GM23338 (cell line): ENCODE measurements at regions not wholly inside any gene's neighbourhood (a gene's known extent, or its start where the extent isn't known, plus 50 kb on each side); places are given as distances from the start of the nearest gene placed in this dataset.

Experiments
- EZH2 ChIP-seq: fragments of 200-600 bp; sonication (generic); IDR thresholded peaks from one replicate; pipeline ENCODE4 v1.8.0; 2017; ENCODE audit warnings: antibody characterized with exemption, mild to moderate bottlenecking, low read depth; ENCODE audit not compliant: unreplicated experiment
- TF ChIP-seq, protein P1 (sequence below), 2 experiments: fragments of 200-600 bp in 1 of 2; sonication (generic) in 1 of 2; conservative IDR thresholded peaks; 2 replicates each; pipeline versions ENCODE4 v1.5.1 to v1.6.1; 2016 to 2017; ENCODE audit warnings: antibody characterized with exemption in 2 of 2, low read depth in 2 of 2, mild to moderate bottlenecking in 2 of 2, moderate library complexity in 1 of 2
- TF ChIP-seq, protein P2 (sequence below): IDR thresholded peaks from 2 replicates; pipeline ENCODE4 v1.6.1; 2016; ENCODE audit warnings: antibody characterized with exemption

DNA sequence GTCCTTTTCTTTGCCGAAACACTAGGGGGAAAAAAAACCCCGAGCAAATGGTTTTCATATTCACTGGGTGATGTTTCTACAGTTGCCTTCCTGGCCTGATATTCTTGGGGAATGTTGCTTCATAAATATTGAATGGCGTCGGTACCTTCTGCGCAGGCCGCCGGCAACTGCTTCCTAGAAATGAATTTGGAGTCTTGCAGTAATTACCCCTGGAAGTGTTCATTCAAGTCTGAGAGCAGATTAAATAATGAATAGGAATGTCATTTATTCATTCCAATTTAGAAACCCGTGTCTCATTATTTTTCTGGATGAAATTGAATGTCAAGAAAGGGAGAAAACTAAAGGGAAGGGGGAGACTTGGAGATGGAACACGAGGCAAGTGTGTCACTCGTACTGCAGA lies 179.4 kb upstream of the KCNG1 start:
- TF ChIP-seq, protein P1, sequence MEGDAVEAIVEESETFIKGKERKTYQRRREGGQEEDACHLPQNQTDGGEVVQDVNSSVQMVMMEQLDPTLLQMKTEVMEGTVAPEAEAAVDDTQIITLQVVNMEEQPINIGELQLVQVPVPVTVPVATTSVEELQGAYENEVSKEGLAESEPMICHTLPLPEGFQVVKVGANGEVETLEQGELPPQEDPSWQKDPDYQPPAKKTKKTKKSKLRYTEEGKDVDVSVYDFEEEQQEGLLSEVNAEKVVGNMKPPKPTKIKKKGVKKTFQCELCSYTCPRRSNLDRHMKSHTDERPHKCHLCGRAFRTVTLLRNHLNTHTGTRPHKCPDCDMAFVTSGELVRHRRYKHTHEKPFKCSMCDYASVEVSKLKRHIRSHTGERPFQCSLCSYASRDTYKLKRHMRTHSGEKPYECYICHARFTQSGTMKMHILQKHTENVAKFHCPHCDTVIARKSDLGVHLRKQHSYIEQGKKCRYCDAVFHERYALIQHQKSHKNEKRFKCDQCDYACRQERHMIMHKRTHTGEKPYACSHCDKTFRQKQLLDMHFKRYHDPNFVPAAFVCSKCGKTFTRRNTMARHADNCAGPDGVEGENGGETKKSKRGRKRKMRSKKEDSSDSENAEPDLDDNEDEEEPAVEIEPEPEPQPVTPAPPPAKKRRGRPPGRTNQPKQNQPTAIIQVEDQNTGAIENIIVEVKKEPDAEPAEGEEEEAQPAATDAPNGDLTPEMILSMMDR (conservative IDR thresholded peaks at IDR 0.05; ENCODE audit: low read depth in 2 of 2) = no peak
- TF ChIP-seq, protein P2, sequence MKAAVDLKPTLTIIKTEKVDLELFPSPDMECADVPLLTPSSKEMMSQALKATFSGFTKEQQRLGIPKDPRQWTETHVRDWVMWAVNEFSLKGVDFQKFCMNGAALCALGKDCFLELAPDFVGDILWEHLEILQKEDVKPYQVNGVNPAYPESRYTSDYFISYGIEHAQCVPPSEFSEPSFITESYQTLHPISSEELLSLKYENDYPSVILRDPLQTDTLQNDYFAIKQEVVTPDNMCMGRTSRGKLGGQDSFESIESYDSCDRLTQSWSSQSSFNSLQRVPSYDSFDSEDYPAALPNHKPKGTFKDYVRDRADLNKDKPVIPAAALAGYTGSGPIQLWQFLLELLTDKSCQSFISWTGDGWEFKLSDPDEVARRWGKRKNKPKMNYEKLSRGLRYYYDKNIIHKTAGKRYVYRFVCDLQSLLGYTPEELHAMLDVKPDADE = no peak
- no peak for TF ChIP-seq EZH2
